SK-N-SH (cell line): ENCODE measurements at regions not wholly inside any gene's neighbourhood (a gene's known extent, or its start where the extent isn't known, plus 50 kb on each side); places are given as distances from the start of the nearest gene placed in this dataset.

Source experiments
- CTCF ChIA-PET: fragments of 300-600, 350-600 bp; formaldehyde crosslinking; extraction: SDS; loops from one replicate; lab custom pipeline; 2021; lab: Yijun Ruan, JAX
- POLR2A ChIA-PET: fragments of 350-600 bp; sonication (Branson Sonifier 250); formaldehyde crosslinking; extraction: SDS; loops from one replicate; lab custom pipeline; 2020; ENCODE audit warnings: antibody characterized with exemption, inconsistent platforms; lab: Yijun Ruan, JAX
- DNase-seq: peaks from one replicate; pipeline ENCODE4 v3.0.0; 2012
- H2AFZ ChIP-seq: fragments of 200-600 bp; sonication (generic); 2 replicates; pipeline ENCODE4 v1.8.1; 2016; ENCODE audit warnings: antibody characterized with exemption, mild to moderate bottlenecking, low read depth
- H3F3A ChIP-seq: fragments of 200-600 bp; sonication (generic); replicated peaks from 2 replicates; pipeline ENCODE3; 2016; ENCODE audit warnings: antibody characterized with exemption, mild to moderate bottlenecking; ENCODE audit not compliant: insufficient read depth
- H3K27ac ChIP-seq, 2 experiments: fragments of 200-500 bp in 1 of 2; fragments of 200-600 bp in 1 of 2; sonication (Bioruptor generic) in 1 of 2; sonication (generic), shearing (Covaris generic) in 1 of 2; 2 replicates each; pipeline versions ENCODE4 v1.5.1 to v1.6.1; 2014 to 2016; ENCODE audit warnings: low read depth in 2 of 2, inconsistent platforms in 1 of 2, low read length in 1 of 2, mild to moderate bottlenecking in 1 of 2, mixed read lengths in 1 of 2
- H3K27me3 ChIP-seq: fragments of 200-600 bp; sonication (generic), shearing (Covaris generic); 2 replicates; pipeline ENCODE4 v1.6.1; 2016; ENCODE audit warnings: mixed run types; ENCODE audit not compliant: insufficient read depth
- H3K36me3 ChIP-seq, 2 experiments: fragments of 200-500 bp in 1 of 2; fragments of 200-600 bp in 1 of 2; sonication (Bioruptor generic) in 1 of 2; sonication (generic) in 1 of 2; replicated peaks in 1 of 2; 2 replicates each; pipeline versions ENCODE3 to v1.5.1; 2014 to 2016; ENCODE audit warnings: low read length in 1 of 2, mild to moderate bottlenecking in 1 of 2; ENCODE audit not compliant: insufficient read depth in 2 of 2, control insufficient read depth in 1 of 2
- H3K4me1 ChIP-seq, 2 experiments: fragments of 200-500 bp in 1 of 2; fragments of 200-600 bp in 1 of 2; sonication (Bioruptor generic) in 1 of 2; sonication (generic), shearing (Covaris generic) in 1 of 2; 2 replicates each; pipeline versions ENCODE4 v1.5.1 to v1.6.1; 2014 to 2016; ENCODE audit warnings: low read depth in 1 of 2, low read length in 1 of 2, mixed run types in 1 of 2; ENCODE audit not compliant: insufficient read depth in 2 of 2, control insufficient read depth in 1 of 2
- H3K4me2 ChIP-seq: fragments of 200-600 bp; sonication (generic), shearing (Covaris generic); 2 replicates; pipeline ENCODE4 v1.6.1; 2017; ENCODE audit warnings: mixed run types
- H3K4me3 ChIP-seq, 2 experiments: fragments of 200-500 bp in 1 of 2; fragments of 200-600 bp in 1 of 2; sonication (Bioruptor generic) in 1 of 2; sonication (generic), shearing (Covaris generic) in 1 of 2; 2 replicates each; pipeline versions ENCODE4 v1.5.1 to v1.8.1; 2014 to 2016; ENCODE audit warnings: low read depth in 2 of 2, inconsistent platforms in 1 of 2, low read length in 1 of 2, mild to moderate bottlenecking in 1 of 2, mixed read lengths in 1 of 2, moderate library complexity in 1 of 2
- H3K79me2 ChIP-seq: fragments of 200-600 bp; sonication (generic); 2 replicates; pipeline ENCODE4 v1.8.1; 2017; ENCODE audit warnings: mild to moderate bottlenecking; ENCODE audit not compliant: insufficient read depth
- H3K9ac ChIP-seq: fragments of 200-600 bp; sonication (generic); 2 replicates; pipeline ENCODE4 v1.6.1; 2017; ENCODE audit warnings: mixed run types
- H3K9me2 ChIP-seq: fragments of 200-600 bp; sonication (generic); 2 replicates; pipeline ENCODE4 v1.6.1; 2017; ENCODE audit warnings: mixed run types
- H3K9me3 ChIP-seq: fragments of 200-600 bp; sonication (generic); 2 replicates; pipeline ENCODE4 v1.6.1; 2017; ENCODE audit warnings: mixed run types, mild to moderate bottlenecking, moderate library complexity
- H4K20me1 ChIP-seq: fragments of 200-600 bp; sonication (generic); 2 replicates; pipeline ENCODE4 v1.6.1; 2017; ENCODE audit warnings: mild to moderate bottlenecking, mixed run types; ENCODE audit not compliant: insufficient read depth
- ELF1 ChIP-seq: IDR thresholded peaks from 2 replicates; pipeline ENCODE4 v1.4.0; 2012
- EP300 ChIP-seq, 2 experiments: IDR thresholded peaks; 2 replicates each; pipeline versions ENCODE4 v1.4.0 to v1.6.1; 2012; ENCODE audit warnings: borderline replicate concordance in 1 of 2, low read depth in 1 of 2, low read length in 1 of 2
- EZH2phosphoT487 ChIP-seq: fragments of 200-600 bp; sonication (generic); IDR thresholded peaks from 2 replicates; pipeline ENCODE4 v1.6.1; 2017; ENCODE audit warnings: low read depth, mixed run types, mild to moderate bottlenecking, antibody characterized with exemption, moderate library complexity, borderline replicate concordance
- FOXM1 ChIP-seq: IDR thresholded peaks from 2 replicates; pipeline ENCODE4 v1.4.0; 2012; ENCODE audit warnings: low read depth, mild to moderate bottlenecking
- GABPA ChIP-seq: IDR thresholded peaks from 2 replicates; pipeline ENCODE4 v1.4.0; 2012; ENCODE audit warnings: low read depth, mild to moderate bottlenecking
- GATA2 ChIP-seq: sonication (generic); formaldehyde crosslinking; IDR thresholded peaks from 2 replicates; pipeline ENCODE4 v1.5.0; 2020; ENCODE audit warnings: mild to moderate bottlenecking, missing genetic modification reagents
- JUND ChIP-seq: IDR thresholded peaks from 2 replicates; pipeline ENCODE4 v1.4.0; 2012
- MXI1 ChIP-seq: IDR thresholded peaks from 2 replicates; pipeline ENCODE4 v1.6.1; 2012; ENCODE audit warnings: mild to moderate bottlenecking, low read depth, low read length, improper control_type of control experiment
- NRF1 ChIP-seq: IDR thresholded peaks from 2 replicates; pipeline ENCODE4 v1.6.1; 2012; ENCODE audit warnings: low read depth, mild to moderate bottlenecking, low read length
- RCOR1 ChIP-seq: fragments of 150-350 bp; IDR thresholded peaks from 2 replicates; pipeline ENCODE4 v1.6.1; 2017; ENCODE audit warnings: antibody characterized with exemption, low read length
- SIN3A ChIP-seq: IDR thresholded peaks from 2 replicates; pipeline ENCODE4 v1.6.1; 2012; ENCODE audit warnings: low read depth, mild to moderate bottlenecking, low read length, moderate library complexity, borderline replicate concordance
- SMC3 ChIP-seq: IDR thresholded peaks from 2 replicates; pipeline ENCODE4 v1.6.1; 2012; ENCODE audit warnings: low read depth, low read length, improper control_type of control experiment
- TAF1 ChIP-seq: IDR thresholded peaks from 2 replicates; pipeline ENCODE4 v1.6.1; 2012; ENCODE audit warnings: low read depth, mild to moderate bottlenecking, low read length, moderate library complexity, borderline replicate concordance
- WGBS: methylation state at CpG from one replicate; pipeline ENCODE4 v1.1.6; 2017; ENCODE audit warnings: low lambda C conversion rate; 5-methylcytosine and 5-hydroxymethylcytosine counted together
- TF ChIP-seq, protein P1 (sequence below): IDR thresholded peaks from 2 replicates; pipeline ENCODE4 v1.4.0; 2012; ENCODE audit warnings: low read depth, borderline replicate concordance
- TF ChIP-seq, protein P2 (sequence below): IDR thresholded peaks from 2 replicates; pipeline ENCODE4; 2012
- TF ChIP-seq, protein P3 (sequence below): IDR thresholded peaks from 2 replicates; pipeline ENCODE4 v1.4.0; 2012; ENCODE audit warnings: low read depth
- TF ChIP-seq, protein P4 (sequence below): IDR thresholded peaks from 2 replicates; pipeline ENCODE4 v1.4.0; 2012; ENCODE audit warnings: low read depth, borderline replicate concordance
- TF ChIP-seq, protein P5 (sequence below): fragments of 150-350 bp; IDR thresholded peaks from 2 replicates; pipeline ENCODE4 v1.6.1; 2017; ENCODE audit warnings: antibody characterized with exemption, low read length, low read depth, borderline replicate concordance
- TF ChIP-seq, protein P6 (sequence below): fragments of 150-350 bp; IDR thresholded peaks from 2 replicates; pipeline ENCODE4 v1.6.1; 2016; ENCODE audit warnings: mild to moderate bottlenecking, low read depth, low read length

DNA sequence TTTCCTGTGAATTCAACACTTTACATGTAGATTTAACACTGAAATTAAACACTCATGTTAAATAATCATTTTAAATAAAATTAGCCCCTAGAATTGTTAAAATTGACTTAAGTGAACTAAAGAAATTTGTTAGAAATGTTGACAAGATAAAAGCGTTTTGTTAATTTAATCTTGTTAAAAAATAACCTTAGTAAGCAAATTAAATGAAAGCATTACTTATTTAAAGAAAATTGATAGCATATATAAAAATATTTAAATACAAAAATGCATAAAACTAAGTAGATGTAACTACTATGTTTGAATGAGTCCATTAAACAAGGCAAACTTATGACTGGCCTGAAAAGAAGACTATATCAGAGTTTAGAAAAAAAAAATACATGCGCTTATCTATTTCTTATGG, 99.0 kb upstream of the TRPC4 start:
- no peaks in the 10 kb centered on the region for H3K9me3 ChIP-seq
- H3K79me2 ChIP-seq, result no peaks in the 10 kb centered on the region
- CTCF ChIA-PET, result no interaction called here
- H3K4me1 ChIP-seq, result no peaks in the 10 kb centered on the region
- WGBS, result 34% methylated on average over 2 of the region's 2 CpGs
- H3K27ac ChIP-seq, result no peak overlapping the region
- no peaks in the 10 kb centered on the region for H3K27me3 ChIP-seq
- H3K9ac ChIP-seq, result no peak overlapping the region
- no peaks in the 10 kb centered on the region for H3F3A ChIP-seq
- no peaks in the 10 kb centered on the region for H3K9me2 ChIP-seq
- no peaks in the 10 kb centered on the region for H3K36me3 ChIP-seq
- TF ChIP-seq MXI1 (no peak), GABPA (no peak), FOXM1 (no peak), RCOR1 (no peak), ELF1 (no peak), EZH2phosphoT487 (no peak), NRF1 (no peak)
- TF ChIP-seq, protein P1, sequence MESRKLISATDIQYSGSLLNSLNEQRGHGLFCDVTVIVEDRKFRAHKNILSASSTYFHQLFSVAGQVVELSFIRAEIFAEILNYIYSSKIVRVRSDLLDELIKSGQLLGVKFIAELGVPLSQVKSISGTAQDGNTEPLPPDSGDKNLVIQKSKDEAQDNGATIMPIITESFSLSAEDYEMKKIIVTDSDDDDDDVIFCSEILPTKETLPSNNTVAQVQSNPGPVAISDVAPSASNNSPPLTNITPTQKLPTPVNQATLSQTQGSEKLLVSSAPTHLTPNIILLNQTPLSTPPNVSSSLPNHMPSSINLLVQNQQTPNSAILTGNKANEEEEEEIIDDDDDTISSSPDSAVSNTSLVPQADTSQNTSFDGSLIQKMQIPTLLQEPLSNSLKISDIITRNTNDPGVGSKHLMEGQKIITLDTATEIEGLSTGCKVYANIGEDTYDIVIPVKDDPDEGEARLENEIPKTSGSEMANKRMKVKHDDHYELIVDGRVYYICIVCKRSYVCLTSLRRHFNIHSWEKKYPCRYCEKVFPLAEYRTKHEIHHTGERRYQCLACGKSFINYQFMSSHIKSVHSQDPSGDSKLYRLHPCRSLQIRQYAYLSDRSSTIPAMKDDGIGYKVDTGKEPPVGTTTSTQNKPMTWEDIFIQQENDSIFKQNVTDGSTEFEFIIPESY, result no peak
- TF ChIP-seq, protein P2, sequence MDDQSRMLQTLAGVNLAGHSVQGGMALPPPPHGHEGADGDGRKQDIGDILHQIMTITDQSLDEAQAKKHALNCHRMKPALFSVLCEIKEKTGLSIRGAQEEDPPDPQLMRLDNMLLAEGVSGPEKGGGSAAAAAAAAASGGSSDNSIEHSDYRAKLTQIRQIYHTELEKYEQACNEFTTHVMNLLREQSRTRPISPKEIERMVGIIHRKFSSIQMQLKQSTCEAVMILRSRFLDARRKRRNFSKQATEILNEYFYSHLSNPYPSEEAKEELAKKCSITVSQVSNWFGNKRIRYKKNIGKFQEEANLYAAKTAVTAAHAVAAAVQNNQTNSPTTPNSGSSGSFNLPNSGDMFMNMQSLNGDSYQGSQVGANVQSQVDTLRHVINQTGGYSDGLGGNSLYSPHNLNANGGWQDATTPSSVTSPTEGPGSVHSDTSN, result no peak
- TF ChIP-seq, protein P3, sequence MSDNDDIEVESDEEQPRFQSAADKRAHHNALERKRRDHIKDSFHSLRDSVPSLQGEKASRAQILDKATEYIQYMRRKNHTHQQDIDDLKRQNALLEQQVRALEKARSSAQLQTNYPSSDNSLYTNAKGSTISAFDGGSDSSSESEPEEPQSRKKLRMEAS, result no peak
- TF ChIP-seq, protein P4, sequence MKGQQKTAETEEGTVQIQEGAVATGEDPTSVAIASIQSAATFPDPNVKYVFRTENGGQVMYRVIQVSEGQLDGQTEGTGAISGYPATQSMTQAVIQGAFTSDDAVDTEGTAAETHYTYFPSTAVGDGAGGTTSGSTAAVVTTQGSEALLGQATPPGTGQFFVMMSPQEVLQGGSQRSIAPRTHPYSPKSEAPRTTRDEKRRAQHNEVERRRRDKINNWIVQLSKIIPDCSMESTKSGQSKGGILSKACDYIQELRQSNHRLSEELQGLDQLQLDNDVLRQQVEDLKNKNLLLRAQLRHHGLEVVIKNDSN, result no peak
- TF ChIP-seq, protein P5, sequence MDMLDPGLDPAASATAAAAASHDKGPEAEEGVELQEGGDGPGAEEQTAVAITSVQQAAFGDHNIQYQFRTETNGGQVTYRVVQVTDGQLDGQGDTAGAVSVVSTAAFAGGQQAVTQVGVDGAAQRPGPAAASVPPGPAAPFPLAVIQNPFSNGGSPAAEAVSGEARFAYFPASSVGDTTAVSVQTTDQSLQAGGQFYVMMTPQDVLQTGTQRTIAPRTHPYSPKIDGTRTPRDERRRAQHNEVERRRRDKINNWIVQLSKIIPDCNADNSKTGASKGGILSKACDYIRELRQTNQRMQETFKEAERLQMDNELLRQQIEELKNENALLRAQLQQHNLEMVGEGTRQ, result no peak
- TF ChIP-seq, all 33 proteins: peak for 0
- Histone ChIP-seq H2AFZ (no peak overlapping the region), H4K20me1 (no peaks in the 10 kb centered on the region), H3K4me2 (no peak overlapping the region), H3K4me3 (no peak overlapping the region)
- no peak for DNase-seq
- POLR2A ChIA-PET, result no interaction called here

DNA sequence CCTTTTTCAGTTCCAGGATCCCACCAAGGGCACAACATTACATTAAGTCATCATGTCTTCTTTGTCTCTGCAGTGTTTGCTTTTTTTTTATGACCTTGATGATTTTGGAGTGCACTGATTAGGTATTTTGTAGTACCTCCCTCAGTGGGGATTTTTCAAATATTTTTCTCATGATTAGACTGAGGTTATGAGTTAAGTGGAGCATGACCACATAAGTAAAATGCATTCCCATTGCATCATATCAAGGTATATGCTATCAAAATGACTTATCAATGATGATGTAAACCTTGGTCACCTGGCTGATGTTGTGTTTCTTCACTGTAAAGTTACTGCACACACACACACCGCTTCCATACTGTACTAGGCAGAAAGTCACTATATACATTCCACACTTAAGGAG, 96.7 kb upstream of the TRPC4 start:
- no peak for DNase-seq
- no peaks in the 10 kb centered on the region for H3K9me2 ChIP-seq
- POLR2A ChIA-PET, result no interaction called here
- 0% methylated on average over 1 of the region's 1 CpG for WGBS
- no peaks in the 10 kb centered on the region for H3F3A ChIP-seq
- H3K4me2 ChIP-seq, result no peak overlapping the region
- CTCF ChIA-PET, result no interaction called here
- no peaks in the 10 kb centered on the region for H4K20me1 ChIP-seq
- H2AFZ ChIP-seq, result no peak overlapping the region
- H3K79me2 ChIP-seq, result no peaks in the 10 kb centered on the region
- H3K4me3 ChIP-seq, result no peak overlapping the region
- H3K36me3 ChIP-seq, result no peaks in the 10 kb centered on the region
- no peaks in the 10 kb centered on the region for H3K27me3 ChIP-seq
- no peaks in the 10 kb centered on the region for H3K4me1 ChIP-seq
- no peaks in the 10 kb centered on the region for H3K9me3 ChIP-seq
- H3K9ac ChIP-seq, result no peak overlapping the region
- H3K27ac ChIP-seq, result no peak overlapping the region
- TF ChIP-seq GATA2, result no peak
- TF ChIP-seq, protein P6, sequence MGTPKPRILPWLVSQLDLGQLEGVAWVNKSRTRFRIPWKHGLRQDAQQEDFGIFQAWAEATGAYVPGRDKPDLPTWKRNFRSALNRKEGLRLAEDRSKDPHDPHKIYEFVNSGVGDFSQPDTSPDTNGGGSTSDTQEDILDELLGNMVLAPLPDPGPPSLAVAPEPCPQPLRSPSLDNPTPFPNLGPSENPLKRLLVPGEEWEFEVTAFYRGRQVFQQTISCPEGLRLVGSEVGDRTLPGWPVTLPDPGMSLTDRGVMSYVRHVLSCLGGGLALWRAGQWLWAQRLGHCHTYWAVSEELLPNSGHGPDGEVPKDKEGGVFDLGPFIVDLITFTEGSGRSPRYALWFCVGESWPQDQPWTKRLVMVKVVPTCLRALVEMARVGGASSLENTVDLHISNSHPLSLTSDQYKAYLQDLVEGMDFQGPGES, result no peak
- TF ChIP-seq JUND, result no peak
- TF ChIP-seq, protein P4, result no peak
- no peak for TF ChIP-seq SIN3A
- TF ChIP-seq TAF1, result no peak
- no peak for TF ChIP-seq NRF1
- no peak for TF ChIP-seq FOXM1
- TF ChIP-seq, protein P1, result no peak
- no peak for TF ChIP-seq SMC3
- no peak for TF ChIP-seq EP300 (IDR thresholded peaks at IDR 0.05; ENCODE audit: borderline replicate concordance in 1 of 2, low read depth in 1 of 2, low read length in 1 of 2)
